GM12878 (cell line): ENCODE measurements at regions not wholly inside any gene's neighbourhood (a gene's known extent, or its start where the extent isn't known, plus 50 kb on each side); places are given as distances from the start of the nearest gene placed in this dataset.
"Not testable (repeated sequence)": the region's sequence is repeated elsewhere in the genome, so short reads cannot be mapped to it uniquely, and the experiment has no call there.

Source experiments
- ATAC-seq: fragments of 200-7000 bp; cut with Tn5 transposase; 3 replicates; pipeline ENCODE4 v1.9.1; 2020; ENCODE audit warnings: mild to moderate bottlenecking, moderate library complexity
- BruUV-seq: library from RNA; stranded (reverse); fragments of 400-500 nt; replicated peaks from 2 replicates; lab custom pipeline; 2021; lab: Mats Ljungman, UMichigan
- CTCF ChIA-PET: fragments of 300-600 bp; sonication (Branson Sonifier 250); formaldehyde crosslinking; extraction: SDS; loops from one replicate; lab custom pipeline; 2021; ENCODE audit warnings: inconsistent platforms; lab: Yijun Ruan, JAX
- POLR2A ChIA-PET: fragments of 350-600 bp; formaldehyde crosslinking; extraction: SDS; loops from one replicate; lab custom pipeline; 2021; ENCODE audit warnings: inconsistent platforms; lab: Charles Lee
- RAD21 ChIA-PET: fragments of 300-600 bp; sonication (Branson Sonifier 250); formaldehyde crosslinking; loops from one replicate; lab custom pipeline; 2023; ENCODE audit warnings: antibody characterized with exemption; ENCODE audit not compliant: unreplicated experiment; lab: Charles Lee
- SMC1A ChIA-PET: fragments of 300-600 bp; sonication (Branson Sonifier 250); formaldehyde crosslinking; loops from one replicate; lab custom pipeline; 2023; ENCODE audit not compliant: unreplicated experiment, uncharacterized antibody; lab: Charles Lee
- DNase-seq: peaks from one replicate; pipeline ENCODE4 v3.0.0-alpha.2; 2011; ENCODE audit warnings: low read depth, low spot score
- FAIRE-seq: peaks from 3 replicates; lab custom pipeline; 2011; peaks lifted over from hg19 to GRCh38; lab: Jason Lieb, UNC
- H2AFZ ChIP-seq: 2 replicates; pipeline ENCODE4 v1.6.0; 2011; ENCODE audit warnings: low read depth, low read length, control low read depth; ENCODE audit not compliant: control insufficient read depth
- H3K27ac ChIP-seq: 2 replicates; pipeline ENCODE4 v1.5.1; 2011; ENCODE audit warnings: control low read depth; ENCODE audit not compliant: control insufficient read depth, insufficient read depth
- H3K27me3 ChIP-seq, 2 experiments: replicated peaks in 1 of 2; 2 replicates each; pipeline versions ENCODE4 v1.6.0 to v1.6.1; 2011; ENCODE audit warnings: low read length in 1 of 2; ENCODE audit not compliant: control insufficient read depth in 2 of 2, insufficient read depth in 2 of 2
- H3K36me3 ChIP-seq, 2 experiments: 2 replicates each; pipeline ENCODE4 v1.5.1; 2011; ENCODE audit warnings: low read length in 1 of 2; ENCODE audit not compliant: control insufficient read depth in 2 of 2, insufficient read depth in 2 of 2
- H3K4me1 ChIP-seq: 2 replicates; pipeline ENCODE4 v1.6.1; 2011; ENCODE audit warnings: mild to moderate bottlenecking, low read length, moderate library complexity, mixed read lengths; ENCODE audit not compliant: control insufficient read depth, insufficient read depth
- H3K4me2 ChIP-seq: 2 replicates; pipeline ENCODE4 v1.6.0; 2011; ENCODE audit warnings: control low read depth; ENCODE audit not compliant: control insufficient read depth, insufficient read depth
- H3K4me3 ChIP-seq: fragments of 200-600 bp; sonication (generic); 2 replicates; pipeline ENCODE4 v1.5.1; 2016
- H3K79me2 ChIP-seq: 2 replicates; pipeline ENCODE4 v1.6.0; 2011; ENCODE audit warnings: low read length; ENCODE audit not compliant: control insufficient read depth, insufficient read depth
- H3K9ac ChIP-seq: 2 replicates; pipeline ENCODE4 v1.8.0; 2011; ENCODE audit warnings: low read length, control low read depth, mixed read lengths; ENCODE audit not compliant: control insufficient read depth, insufficient read depth
- H3K9me3 ChIP-seq: replicated peaks from 3 replicates; pipeline ENCODE4 v1.5.1; 2011; ENCODE audit warnings: mild to moderate bottlenecking, low read length; ENCODE audit not compliant: control insufficient read depth, insufficient read depth
- H4K20me1 ChIP-seq: 2 replicates; pipeline ENCODE4 v1.6.0; 2011; ENCODE audit not compliant: control insufficient read depth, insufficient read depth
- CBX5 ChIP-seq: sonication (generic); IDR thresholded peaks from 2 replicates; pipeline ENCODE4 v1.6.1; 2016; ENCODE audit warnings: low read depth, moderate library complexity, mild to moderate bottlenecking, inconsistent platforms
- YBX1 ChIP-seq: fragments of 450-650 bp; IDR thresholded peaks from 2 replicates; pipeline ENCODE4 v1.6.1; 2016; ENCODE audit warnings: antibody characterized with exemption
- WGBS: methylation state at CpG from one replicate; pipeline ENCODE4 v1.1.6; 2016; ENCODE audit warnings: low lambda C conversion rate; ENCODE audit not compliant: insufficient replicate concordance, insufficient coverage; ENCODE audit errors: missing lambda C conversion rate; 5-methylcytosine and 5-hydroxymethylcytosine counted together
- in situ Hi-C: fragments of 300-500 bp; cut with MboI; formaldehyde crosslinking; loops from 9 replicates; pipeline ENCODE4 v1.14.3; 2018; ENCODE audit warnings: mixed read lengths
- intact Hi-C: fragments of 100-400 bp; cut with micrococcal nuclease; formaldehyde crosslinking; loops from one replicate; pipeline ENCODE4 v1.14.2; 2022; ENCODE audit not compliant: unreplicated experiment

DNA sequence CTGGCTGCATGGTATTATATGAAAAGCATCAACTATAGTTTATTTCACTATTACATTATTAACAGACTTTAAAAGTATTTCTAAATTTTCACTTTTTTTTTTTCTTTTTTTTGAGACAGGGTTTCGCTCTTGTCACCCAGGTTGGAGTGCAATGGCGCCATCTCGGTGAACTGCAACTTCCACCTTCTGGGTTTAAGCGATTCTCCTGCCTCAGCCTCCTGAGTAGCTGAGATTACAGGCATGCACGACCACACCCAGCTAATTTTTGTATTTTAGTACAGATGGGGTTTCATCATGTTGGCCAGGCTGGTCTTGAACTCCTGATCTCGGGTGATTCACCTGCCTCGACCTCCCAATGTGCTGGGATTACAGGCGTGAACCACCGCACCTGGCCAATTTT, 115.4 kb upstream of the SPOPL start:
- ChIA-PET POLR2A (interaction anchor here (0.6 kb wide), 1 partner anchor 475 kb away, joined by 5 read pairs; no protein-coding TSS in a partner anchor), SMC1A (interaction anchor here (0.6 to 1.5 kb wide), 2 partner anchors 12 to 1124 kb away, joined by 3 to 5 read pairs; no protein-coding TSS in a partner anchor)
- in situ Hi-C loops, DNase-seq, H3K27me3 ChIP-seq, H2AFZ ChIP-seq, ATAC-seq, H3K4me2 ChIP-seq, FAIRE-seq, H3K36me3 ChIP-seq, H3K27ac ChIP-seq, H3K9ac ChIP-seq, H4K20me1 ChIP-seq, H3K79me2 ChIP-seq, H3K9me3 ChIP-seq, intact Hi-C loops, H3K4me1 ChIP-seq, BruUV-seq, RAD21 ChIA-PET, CTCF ChIA-PET, H3K4me3 ChIP-seq: not testable (repeated sequence)
- WGBS = 86% methylated on average over 9 of the region's 9 CpGs

- TF ChIP-seq YBX1 (no peak), CBX5 (no peak)
- intact Hi-C loops = no loop called here
- FAIRE-seq (no peak), DNase-seq (no peak), ATAC-seq (no peak)
- no TSS peak for BruUV-seq
- no peak overlapping the region for H3K4me3 ChIP-seq
- no peaks in the 10 kb centered on the region for H3K4me1 ChIP-seq
- H4K20me1 ChIP-seq = no peaks in the 10 kb centered on the region
- H3K27ac ChIP-seq = no peak overlapping the region
- no peak overlapping the region for H3K4me2 ChIP-seq
- H3K9me3 ChIP-seq = no peaks in the 10 kb centered on the region
- no peak overlapping the region for H2AFZ ChIP-seq
- WGBS = 63% methylated on average over 4 of the region's 4 CpGs
- ChIA-PET SMC1A (interaction anchor here (0.5 to 1.4 kb wide), 3 partner anchors 14 to 139 kb away, joined by 3 to 4 read pairs (median 4); no protein-coding TSS in a partner anchor), RAD21 (no interaction called here), POLR2A (interaction anchor here (0.5 kb wide), 1 partner anchor 22 kb away, joined by 6 read pairs; no protein-coding TSS in a partner anchor), CTCF (interaction anchor here (1.0 kb wide), 1 partner anchor 10 kb away, joined by 3 read pairs; no protein-coding TSS in a partner anchor)
- no peaks in the 10 kb centered on the region for H3K79me2 ChIP-seq
- in situ Hi-C loops = no loop called here
- no peaks in the 10 kb centered on the region for H3K36me3 ChIP-seq
- no peaks in the 10 kb centered on the region for H3K27me3 ChIP-seq
- no peak overlapping the region for H3K9ac ChIP-seq
Measured at GRCh38 chr2:138389063-138389462, 112.5 kb upstream of the SPOPL start.
